ENCODE measurements at regions not wholly inside any gene's neighbourhood (a gene's known extent, or its start where the extent isn't known, plus 50 kb on each side); places are given as distances from the start of the nearest gene placed in this dataset.

DNA sequence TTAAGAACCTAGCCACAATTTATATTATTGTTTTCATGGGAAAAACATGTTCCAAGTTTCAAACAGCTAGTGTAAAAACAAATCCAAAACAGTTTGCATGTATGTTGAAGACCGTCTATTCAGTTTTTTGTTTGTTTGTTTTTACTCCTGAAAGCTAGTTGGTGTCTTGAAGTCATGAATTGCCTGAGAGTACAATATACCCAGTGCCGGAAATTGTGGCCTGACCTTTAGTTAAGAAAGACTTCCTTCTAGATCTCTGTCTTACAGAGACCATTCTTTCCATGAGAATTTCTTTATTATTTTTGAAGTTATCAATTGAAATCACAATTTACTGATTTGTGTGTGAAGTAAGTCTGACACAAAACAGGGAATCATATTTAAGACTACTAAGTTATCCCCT lies 474.8 kb downstream of the KCNJ2 start:
- no peaks in the 10 kb centered on the region for H3K36me3 ChIP-seq (ENCODE audit: control insufficient read depth in 3 of 3, insufficient read depth in 2 of 3, low read depth in 1 of 3, low read length in 3 of 3)
- H3K27me3 ChIP-seq (ENCODE audit: control insufficient read depth in 3 of 3, insufficient read depth in 3 of 3, low read length in 3 of 3): no peaks in the 10 kb centered on the region
- WGBS, 3 donors: 60 to 74% (median 68%) methylated on average over 2 of the region's 2 CpGs
- no peaks in the 10 kb centered on the region for H3K4me1 ChIP-seq (ENCODE audit: control insufficient read depth in 3 of 3, insufficient read depth in 2 of 3, low read depth in 1 of 3, low read length in 2 of 3)
- FAIRE-seq (no peak), DNase-seq (no peak)
- H3K4me3 ChIP-seq (ENCODE audit: low read depth in 1 of 3, low read length in 3 of 3): no peak overlapping the region
- H3K9me3 ChIP-seq (ENCODE audit: control insufficient read depth in 2 of 2, insufficient read depth in 1 of 2, low read depth in 1 of 2, low read length in 1 of 2): no peaks in the 10 kb centered on the region
- no peak overlapping the region for H3K27ac ChIP-seq (ENCODE audit: low read depth in 1 of 3, low read length in 2 of 3)

DNA sequence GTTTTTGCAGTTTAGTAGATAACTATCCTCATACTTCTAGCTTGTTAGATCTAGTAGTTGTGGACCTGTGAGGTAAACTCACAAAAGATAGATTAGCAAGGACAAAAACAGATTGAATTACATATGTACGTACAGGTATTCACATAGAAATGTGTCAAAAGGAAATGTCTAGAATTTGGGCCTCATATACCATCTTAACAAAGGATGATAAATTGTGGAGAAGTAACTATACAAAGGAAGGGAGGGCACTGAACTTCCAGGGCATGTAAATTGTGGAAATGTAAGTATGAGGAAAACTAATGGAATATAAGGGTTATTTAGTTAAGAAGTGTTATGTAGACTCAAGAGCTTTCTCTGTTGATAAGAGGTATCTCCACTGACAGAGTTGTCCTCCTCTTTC lies 477.3 kb downstream of the KCNJ2 start:
- H3K27me3 ChIP-seq (ENCODE audit: control insufficient read depth in 3 of 3, insufficient read depth in 3 of 3, low read length in 3 of 3): no peaks in the 10 kb centered on the region
- no peaks in the 10 kb centered on the region for H3K36me3 ChIP-seq (ENCODE audit: control insufficient read depth in 3 of 3, insufficient read depth in 2 of 3, low read depth in 1 of 3, low read length in 3 of 3)
- no peaks in the 10 kb centered on the region for H3K4me1 ChIP-seq (ENCODE audit: control insufficient read depth in 3 of 3, insufficient read depth in 2 of 3, low read depth in 1 of 3, low read length in 2 of 3)
- H3K9me3 ChIP-seq (ENCODE audit: control insufficient read depth in 2 of 2, insufficient read depth in 1 of 2, low read depth in 1 of 2, low read length in 1 of 2): no peaks in the 10 kb centered on the region
- FAIRE-seq: no peak
- 94 to 96% (median 95%) methylated on average over 1 of the region's 1 CpG for WGBS, 3 donors
- no peak overlapping the region for H3K4me3 ChIP-seq (ENCODE audit: low read depth in 1 of 3, low read length in 3 of 3)
- no peak overlapping the region for H3K27ac ChIP-seq (ENCODE audit: low read depth in 1 of 3, low read length in 2 of 3)
- no peak for DNase-seq

DNA sequence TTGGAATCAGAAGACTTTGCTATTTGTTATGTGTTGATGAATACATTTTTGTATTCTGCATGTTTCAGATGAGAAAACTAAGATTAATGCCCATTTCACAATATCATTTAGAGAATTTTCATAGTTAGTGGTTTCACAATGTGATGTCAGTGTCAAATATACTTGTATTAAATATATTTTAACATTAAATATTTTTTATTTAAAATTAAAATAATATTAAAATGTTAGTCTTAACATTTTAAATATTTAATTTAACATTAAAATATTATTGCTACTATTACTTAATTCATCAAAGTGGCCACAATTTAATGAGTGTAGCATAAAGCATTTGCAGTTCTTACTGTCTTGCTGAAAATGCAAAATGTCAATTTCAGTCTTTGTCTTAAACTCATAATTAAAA lies 478.8 kb downstream of the KCNJ2 start:
- H3K9me3 ChIP-seq (ENCODE audit: control insufficient read depth in 2 of 2, insufficient read depth in 1 of 2, low read depth in 1 of 2, low read length in 1 of 2): no peaks in the 10 kb centered on the region
- no peaks in the 10 kb centered on the region for H3K27me3 ChIP-seq (ENCODE audit: control insufficient read depth in 3 of 3, insufficient read depth in 3 of 3, low read length in 3 of 3)
- FAIRE-seq (peak; percentile 88), DNase-seq (no peak)
- H3K4me1 ChIP-seq (ENCODE audit: control insufficient read depth in 3 of 3, insufficient read depth in 2 of 3, low read depth in 1 of 3, low read length in 2 of 3): no peaks in the 10 kb centered on the region
- no peak overlapping the region for H3K4me3 ChIP-seq (ENCODE audit: low read depth in 1 of 3, low read length in 3 of 3)
- no peaks in the 10 kb centered on the region for H3K36me3 ChIP-seq (ENCODE audit: control insufficient read depth in 3 of 3, insufficient read depth in 2 of 3, low read depth in 1 of 3, low read length in 3 of 3)
- no peak overlapping the region for H3K27ac ChIP-seq (ENCODE audit: low read depth in 1 of 3, low read length in 2 of 3)

DNA sequence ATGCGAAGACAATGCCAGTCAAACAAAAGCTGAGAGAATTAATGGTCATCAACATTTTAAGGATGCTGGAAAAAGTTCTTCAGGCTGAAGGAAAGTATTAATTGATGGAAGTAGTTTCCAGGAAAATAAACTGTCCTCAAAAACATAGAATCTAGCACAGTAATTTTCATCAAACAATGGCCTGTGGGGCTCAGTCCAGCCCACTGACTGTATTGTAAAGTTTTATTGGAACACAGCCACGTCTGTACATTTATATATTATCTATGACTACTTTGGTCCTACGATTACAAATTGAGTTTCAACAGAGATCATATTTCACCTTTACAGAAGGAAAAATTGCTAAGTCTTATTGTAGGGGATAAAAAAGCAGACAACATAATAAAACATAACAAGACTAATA lies 484.5 kb downstream of the KCNJ2 start:
- no peaks in the 10 kb centered on the region for H3K9me3 ChIP-seq (ENCODE audit: control insufficient read depth in 2 of 2, insufficient read depth in 1 of 2, low read depth in 1 of 2, low read length in 1 of 2)
- 53 to 66% (median 64%) methylated on average over 3 of the region's 3 CpGs for WGBS, 3 donors

DNA sequence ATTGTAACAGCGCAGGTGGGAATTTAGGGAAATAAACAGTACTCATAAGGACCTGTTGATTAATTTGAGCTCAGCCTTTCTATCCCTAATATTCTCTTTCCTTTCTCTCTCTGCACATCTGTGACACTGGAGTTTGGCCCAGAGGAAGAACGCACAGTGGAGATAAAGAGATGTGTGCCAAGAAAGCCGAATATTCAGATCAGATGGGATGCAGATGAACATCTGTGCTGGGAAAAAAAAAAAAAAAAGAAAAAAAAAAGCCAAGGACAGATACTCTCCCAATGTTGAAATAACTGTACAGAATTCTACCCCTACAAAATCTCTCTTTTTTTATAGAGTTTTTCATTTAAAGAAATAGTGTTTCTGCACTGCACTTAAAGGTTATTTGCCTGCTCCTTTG lies 485.4 kb downstream of the KCNJ2 start:
- 54 to 86% (median 66%) methylated on average over 3 of the region's 3 CpGs for WGBS, 3 donors
- Histone ChIP-seq H3K4me3 (ENCODE audit: low read depth in 1 of 3, low read length in 3 of 3) (no peak overlapping the region), H3K27me3 (ENCODE audit: control insufficient read depth in 3 of 3, insufficient read depth in 3 of 3, low read length in 3 of 3) (no peaks in the 10 kb centered on the region), H3K27ac (ENCODE audit: low read depth in 1 of 3, low read length in 2 of 3) (no peak overlapping the region), H3K36me3 (ENCODE audit: control insufficient read depth in 3 of 3, insufficient read depth in 2 of 3, low read depth in 1 of 3, low read length in 3 of 3) (no peaks in the 10 kb centered on the region), H3K9me3 (ENCODE audit: control insufficient read depth in 2 of 2, insufficient read depth in 1 of 2, low read depth in 1 of 2, low read length in 1 of 2) (no peaks in the 10 kb centered on the region), H3K4me1 (ENCODE audit: control insufficient read depth in 3 of 3, insufficient read depth in 2 of 3, low read depth in 1 of 3, low read length in 2 of 3) (no peaks in the 10 kb centered on the region)
- no peak for FAIRE-seq
- no peak for DNase-seq

More for the DNA sequence above, 484.5 kb downstream of the KCNJ2 start:
- DNase-seq (no peak), FAIRE-seq (no peak)
- Histone ChIP-seq H3K27ac (ENCODE audit: low read depth in 1 of 3, low read length in 2 of 3) (no peak overlapping the region), H3K27me3 (ENCODE audit: control insufficient read depth in 3 of 3, insufficient read depth in 3 of 3, low read length in 3 of 3) (no peaks in the 10 kb centered on the region), H3K4me1 (ENCODE audit: control insufficient read depth in 3 of 3, insufficient read depth in 2 of 3, low read depth in 1 of 3, low read length in 2 of 3) (no peaks in the 10 kb centered on the region), H3K36me3 (ENCODE audit: control insufficient read depth in 3 of 3, insufficient read depth in 2 of 3, low read depth in 1 of 3, low read length in 3 of 3) (no peaks in the 10 kb centered on the region), H3K4me3 (ENCODE audit: low read depth in 1 of 3, low read length in 3 of 3) (no peak overlapping the region)

DNA sequence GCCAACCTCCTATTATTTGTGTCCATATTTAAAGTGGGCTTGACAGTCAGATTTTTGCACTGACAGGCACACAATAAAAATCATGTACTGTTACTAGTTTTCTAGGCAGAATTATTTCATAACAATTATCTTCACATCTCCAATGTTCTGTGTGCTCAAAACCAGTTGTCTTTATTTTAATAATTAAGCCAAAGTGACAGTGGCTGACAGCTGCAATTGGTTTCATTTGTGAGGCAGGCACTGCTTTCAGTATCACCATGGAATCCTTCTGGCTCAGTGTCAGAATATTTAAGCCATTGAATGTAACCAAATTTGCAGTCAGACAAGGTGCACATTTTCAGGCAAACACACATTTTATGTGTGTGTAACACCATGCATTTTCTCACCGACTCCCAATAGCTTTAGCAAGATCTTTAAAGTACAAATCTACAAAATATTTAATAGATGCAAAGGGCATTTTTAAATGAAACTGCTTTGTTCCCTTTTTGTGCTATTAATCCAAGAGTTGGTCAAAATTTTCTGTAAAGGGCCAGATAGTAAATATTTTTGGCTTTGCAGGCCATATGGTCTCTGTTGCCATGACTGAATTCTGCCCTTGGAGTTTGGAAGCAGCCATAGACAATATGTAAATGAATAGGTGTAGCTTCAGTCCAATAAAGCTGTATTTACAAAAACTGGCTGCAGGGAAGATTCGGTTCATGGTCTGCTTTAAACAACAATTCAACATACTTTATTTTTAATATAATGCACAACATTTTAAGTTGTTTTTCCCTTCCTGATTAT lies 486.0 kb downstream of the KCNJ2 start:
- 51 to 70% (median 56%) methylated on average over 2 of the region's 2 CpGs for WGBS, 3 donors

DNA sequence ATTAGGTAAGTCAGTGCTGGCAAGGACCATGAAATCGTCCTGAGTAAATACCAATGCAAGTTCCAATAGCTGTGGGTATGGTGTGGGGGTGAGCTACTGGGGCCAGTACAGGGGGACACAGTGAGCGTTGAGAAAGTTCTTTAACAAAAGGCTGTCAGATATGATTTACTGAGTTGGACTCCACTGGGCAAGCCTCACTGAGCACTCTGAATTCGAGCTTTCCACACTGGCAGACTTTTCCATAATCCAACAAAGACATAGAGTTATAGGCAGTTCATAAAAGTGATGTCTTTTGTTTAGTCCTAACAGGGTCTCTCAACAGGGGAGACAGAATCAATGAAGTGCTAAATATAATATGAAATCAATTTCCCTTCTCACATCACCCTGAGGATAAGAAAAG lies 489.0 kb downstream of the KCNJ2 start:
- H3K27ac ChIP-seq (ENCODE audit: low read depth in 1 of 3, low read length in 2 of 3): no peak overlapping the region
- 70 to 93% (median 75%) methylated on average over 3 of the region's 3 CpGs for WGBS, 3 donors

More for the DNA sequence above, 486.0 kb downstream of the KCNJ2 start:
- Histone ChIP-seq H3K27ac (ENCODE audit: low read depth in 1 of 3, low read length in 2 of 3) (no peak overlapping the region), H3K4me1 (ENCODE audit: control insufficient read depth in 3 of 3, insufficient read depth in 2 of 3, low read depth in 1 of 3, low read length in 2 of 3) (no peaks in the 10 kb centered on the region), H3K27me3 (ENCODE audit: control insufficient read depth in 3 of 3, insufficient read depth in 3 of 3, low read length in 3 of 3) (no peaks in the 10 kb centered on the region), H3K36me3 (ENCODE audit: control insufficient read depth in 3 of 3, insufficient read depth in 2 of 3, low read depth in 1 of 3, low read length in 3 of 3) (no peaks in the 10 kb centered on the region), H3K9me3 (ENCODE audit: control insufficient read depth in 2 of 2, insufficient read depth in 1 of 2, low read depth in 1 of 2, low read length in 1 of 2) (no peaks in the 10 kb centered on the region), H3K4me3 (ENCODE audit: low read depth in 1 of 3, low read length in 3 of 3) (no peak overlapping the region)
- DNase-seq (no peak), FAIRE-seq (no peak)

DNA sequence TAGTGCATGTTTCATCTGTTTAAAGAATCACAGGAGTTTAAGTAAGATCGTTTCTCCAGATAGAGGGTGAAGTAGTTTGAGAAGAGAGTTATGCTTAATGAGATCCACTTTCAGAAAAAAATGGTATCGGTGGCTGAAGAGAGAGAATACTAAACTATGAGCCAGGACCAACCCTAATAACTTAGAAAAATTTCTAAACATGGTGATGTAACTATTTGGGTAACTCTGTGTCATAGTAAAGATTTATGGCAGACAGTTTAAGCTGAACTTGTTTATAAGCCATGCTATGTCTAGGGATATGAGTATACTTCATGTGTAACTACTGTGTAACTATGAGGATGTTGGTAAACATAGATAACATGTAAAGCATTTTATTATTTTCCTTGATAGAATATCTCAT lies 489.5 kb downstream of the KCNJ2 start:
- peaks cover 0 to 3% (median 3%) of the 10 kb centered on the region in 3 donors for H3K4me1 ChIP-seq (ENCODE audit: control insufficient read depth in 3 of 3, insufficient read depth in 2 of 3, low read depth in 1 of 3, low read length in 2 of 3)
- FAIRE-seq: no peak
- DNase-seq: no peak
- no peaks in the 10 kb centered on the region for H3K27me3 ChIP-seq (ENCODE audit: control insufficient read depth in 3 of 3, insufficient read depth in 3 of 3, low read length in 3 of 3)
- no peaks in the 10 kb centered on the region for H3K9me3 ChIP-seq (ENCODE audit: control insufficient read depth in 2 of 2, insufficient read depth in 1 of 2, low read depth in 1 of 2, low read length in 1 of 2)
- H3K4me3 ChIP-seq (ENCODE audit: low read depth in 1 of 3, low read length in 3 of 3): no peak overlapping the region
- no peak overlapping the region for H3K27ac ChIP-seq (ENCODE audit: low read depth in 1 of 3, low read length in 2 of 3)
- no peaks in the 10 kb centered on the region for H3K36me3 ChIP-seq (ENCODE audit: control insufficient read depth in 3 of 3, insufficient read depth in 2 of 3, low read depth in 1 of 3, low read length in 3 of 3)
- WGBS, 3 donors: 55 to 89% (median 77%) methylated on average over 2 of the region's 2 CpGs

More for the DNA sequence above, 489.0 kb downstream of the KCNJ2 start:
- no peaks in the 10 kb centered on the region for H3K36me3 ChIP-seq (ENCODE audit: control insufficient read depth in 3 of 3, insufficient read depth in 2 of 3, low read depth in 1 of 3, low read length in 3 of 3)
- no peaks in the 10 kb centered on the region for H3K27me3 ChIP-seq (ENCODE audit: control insufficient read depth in 3 of 3, insufficient read depth in 3 of 3, low read length in 3 of 3)
- H3K4me3 ChIP-seq (ENCODE audit: low read depth in 1 of 3, low read length in 3 of 3): no peak overlapping the region
- peaks cover 0 to 3% (median 3%) of the 10 kb centered on the region in 3 donors for H3K4me1 ChIP-seq (ENCODE audit: control insufficient read depth in 3 of 3, insufficient read depth in 2 of 3, low read depth in 1 of 3, low read length in 2 of 3)
- FAIRE-seq (no peak), DNase-seq (no peak)
- no peaks in the 10 kb centered on the region for H3K9me3 ChIP-seq (ENCODE audit: control insufficient read depth in 2 of 2, insufficient read depth in 1 of 2, low read depth in 1 of 2, low read length in 1 of 2)
